Cardiac muscle cell (in vitro differentiated cells and primary cell): ENCODE measurements at regions not wholly inside any gene's neighbourhood (a gene's known extent, or its start where the extent isn't known, plus 50 kb on each side); places are given as distances from the start of the nearest gene placed in this dataset.
"Not testable (repeated sequence)": the region's sequence is repeated elsewhere in the genome, so short reads cannot be mapped to it uniquely, and the experiment has no call there.

Experiments used
- DNase-seq, 2 donors: peaks; one replicate each; pipeline versions ENCODE4 v3.0.0 to v3.0.0-alpha.2; 2010 to 2017; ENCODE audit warnings: low read depth in 1 of 2, low spot score in 1 of 2
- H3K27ac ChIP-seq: fragments of 200-600 bp; sonication (generic); 2 replicates; pipeline ENCODE4 v1.5.1; 2016
- H3K27me3 ChIP-seq: fragments of 200-600 bp; sonication (generic); 2 replicates; pipeline ENCODE4 v1.6.0; 2016; ENCODE audit warnings: control low read depth
- H3K36me3 ChIP-seq: fragments of 200-600 bp; sonication (generic); 2 replicates; pipeline ENCODE4 v1.5.1; 2016; ENCODE audit warnings: control low read depth
- H3K4me1 ChIP-seq: fragments of 200-600 bp; sonication (generic); 2 replicates; pipeline ENCODE4 v1.8.1; 2017; ENCODE audit warnings: low read depth, mild to moderate bottlenecking, mixed run types
- H3K4me3 ChIP-seq: fragments of 200-600 bp; sonication (generic); 2 replicates; pipeline ENCODE4 v1.5.1; 2016; ENCODE audit warnings: mild to moderate bottlenecking
- H3K9me3 ChIP-seq: fragments of 200-600 bp; sonication (generic); 2 replicates; pipeline ENCODE4 v1.5.1; 2017; ENCODE audit warnings: low read depth, mild to moderate bottlenecking, control low read depth
- TF ChIP-seq, protein P1 (sequence below): IDR thresholded peaks from 2 replicates; pipeline ENCODE4 v1.5.1; 2012; ENCODE audit warnings: low read depth, mild to moderate bottlenecking, low read length

DNA sequence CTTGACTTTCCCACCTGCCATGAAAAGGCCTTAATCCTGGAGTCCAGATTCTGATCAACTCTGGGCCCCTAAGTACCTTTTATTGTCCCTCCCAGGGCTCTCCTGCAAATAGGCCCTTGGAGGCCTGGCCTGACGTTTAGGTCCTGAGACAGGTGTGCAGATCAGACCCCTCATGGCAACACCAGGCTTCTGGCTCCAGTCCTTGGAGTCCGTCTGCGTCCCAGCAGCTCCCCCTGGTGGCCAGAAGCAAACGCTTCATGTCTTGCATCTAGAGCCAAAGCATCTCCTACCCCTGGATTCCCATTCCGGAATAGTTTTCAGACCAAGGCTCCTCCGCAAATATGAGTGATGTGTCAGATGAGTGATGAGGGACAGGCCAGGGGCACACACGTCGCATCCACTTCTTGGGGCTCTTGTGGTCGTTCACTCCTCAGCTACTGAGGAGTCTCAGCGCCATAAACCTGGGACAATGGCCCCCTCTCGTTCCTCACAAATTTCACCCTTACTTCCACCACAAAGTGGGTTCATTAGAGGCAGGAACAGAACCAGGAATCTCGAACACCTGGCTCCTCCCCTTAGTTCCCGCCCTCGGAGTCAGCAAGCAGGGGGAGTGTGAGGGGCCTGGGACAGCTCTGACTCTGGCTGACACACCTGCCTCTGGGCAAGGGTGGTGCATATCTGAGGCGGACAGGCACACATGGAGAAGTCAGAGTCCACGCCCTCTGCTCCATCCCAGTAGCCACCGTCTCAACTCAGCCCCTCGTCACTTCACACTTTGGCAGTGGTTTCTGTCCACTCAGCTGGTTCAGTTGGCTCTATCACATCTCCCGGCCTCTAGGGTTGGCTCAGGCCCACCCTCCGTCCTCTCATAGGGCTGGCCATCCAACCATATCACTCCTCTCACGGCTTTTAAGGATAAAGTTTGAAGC lies 77.9 kb upstream of the PWP1 start:
- Histone ChIP-seq H3K4me1 (no peaks in the 10 kb centered on the region), H3K9me3 (no peaks in the 10 kb centered on the region), H3K27ac (no peak overlapping the region), H3K36me3 (no peaks in the 10 kb centered on the region), H3K4me3 (no peak overlapping the region), H3K27me3 (no peaks in the 10 kb centered on the region)
- TF ChIP-seq, protein P1, sequence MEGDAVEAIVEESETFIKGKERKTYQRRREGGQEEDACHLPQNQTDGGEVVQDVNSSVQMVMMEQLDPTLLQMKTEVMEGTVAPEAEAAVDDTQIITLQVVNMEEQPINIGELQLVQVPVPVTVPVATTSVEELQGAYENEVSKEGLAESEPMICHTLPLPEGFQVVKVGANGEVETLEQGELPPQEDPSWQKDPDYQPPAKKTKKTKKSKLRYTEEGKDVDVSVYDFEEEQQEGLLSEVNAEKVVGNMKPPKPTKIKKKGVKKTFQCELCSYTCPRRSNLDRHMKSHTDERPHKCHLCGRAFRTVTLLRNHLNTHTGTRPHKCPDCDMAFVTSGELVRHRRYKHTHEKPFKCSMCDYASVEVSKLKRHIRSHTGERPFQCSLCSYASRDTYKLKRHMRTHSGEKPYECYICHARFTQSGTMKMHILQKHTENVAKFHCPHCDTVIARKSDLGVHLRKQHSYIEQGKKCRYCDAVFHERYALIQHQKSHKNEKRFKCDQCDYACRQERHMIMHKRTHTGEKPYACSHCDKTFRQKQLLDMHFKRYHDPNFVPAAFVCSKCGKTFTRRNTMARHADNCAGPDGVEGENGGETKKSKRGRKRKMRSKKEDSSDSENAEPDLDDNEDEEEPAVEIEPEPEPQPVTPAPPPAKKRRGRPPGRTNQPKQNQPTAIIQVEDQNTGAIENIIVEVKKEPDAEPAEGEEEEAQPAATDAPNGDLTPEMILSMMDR: peak; percentile 98
- peak; percentile 80 to 91 for DNase-seq

DNA sequence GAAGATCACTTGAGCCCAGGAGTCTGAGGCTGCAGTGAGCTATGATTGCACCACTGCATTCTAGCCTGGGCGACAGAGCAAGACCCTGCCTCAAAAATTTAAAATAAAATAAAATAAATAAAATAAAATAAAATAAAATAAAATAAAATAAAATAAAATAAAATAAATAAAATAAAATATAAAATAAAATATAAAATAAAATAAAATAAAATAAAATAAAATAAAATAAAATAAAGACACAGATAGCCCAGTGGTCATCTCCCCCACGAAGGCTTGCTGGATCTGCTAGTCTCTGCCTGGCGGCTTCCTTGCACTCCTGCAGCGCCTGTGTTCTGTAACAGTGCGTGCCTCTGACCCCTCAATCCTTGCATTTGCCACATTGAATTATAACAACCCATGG lies 76.8 kb upstream of the PWP1 start:
- H3K4me3 ChIP-seq, H3K4me1 ChIP-seq, H3K27ac ChIP-seq, H3K9me3 ChIP-seq, DNase-seq, H3K27me3 ChIP-seq, H3K36me3 ChIP-seq: not testable (repeated sequence)

DNA sequence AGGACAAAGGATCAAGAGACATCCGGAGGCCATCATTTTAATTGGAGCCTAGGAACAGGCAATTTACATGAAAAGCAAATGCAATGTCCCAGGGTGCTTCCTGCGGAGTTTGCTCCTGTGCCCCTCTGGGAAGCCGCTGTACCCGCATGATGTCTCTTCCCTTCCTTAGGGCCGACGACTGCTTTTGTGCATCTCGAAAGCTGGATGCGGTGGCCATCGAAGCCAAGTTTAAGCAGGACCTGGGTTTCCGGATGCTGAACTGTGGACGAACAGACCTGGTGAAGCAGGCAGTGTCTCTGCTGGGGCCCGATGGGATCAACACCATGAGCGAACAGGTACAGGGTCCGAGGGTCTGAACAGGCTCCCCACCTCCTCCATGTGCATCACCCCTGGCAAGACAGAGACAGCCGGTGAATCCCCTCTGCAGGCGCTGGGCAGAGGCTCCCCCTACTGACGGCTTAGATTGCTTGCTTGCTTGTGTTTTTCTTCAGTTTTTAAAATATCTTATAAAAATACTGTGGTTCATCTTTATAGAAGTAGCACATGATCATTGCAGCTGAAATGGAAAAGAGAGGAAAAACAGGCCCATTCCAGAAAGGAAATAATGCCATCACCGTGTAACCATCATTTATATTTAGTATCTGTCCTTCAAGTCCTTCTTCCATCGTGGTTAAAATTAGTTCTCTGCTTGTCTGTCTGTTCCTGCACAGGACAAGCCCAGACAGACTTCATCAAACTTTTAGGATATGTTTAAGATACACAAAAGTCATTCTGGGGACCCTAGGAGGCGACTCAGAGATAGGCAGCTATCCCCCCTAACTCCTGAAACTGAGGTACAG lies 75.4 kb upstream of the PWP1 start:
- TF ChIP-seq, protein P1: peak; percentile 90
- Histone ChIP-seq H3K27ac (no peak overlapping the region), H3K9me3 (no peaks in the 10 kb centered on the region), H3K27me3 (no peaks in the 10 kb centered on the region), H3K4me3 (no peak overlapping the region), H3K36me3 (no peaks in the 10 kb centered on the region), H3K4me1 (no peaks in the 10 kb centered on the region)
- DNase-seq: peak; percentile 44 to 54

DNA sequence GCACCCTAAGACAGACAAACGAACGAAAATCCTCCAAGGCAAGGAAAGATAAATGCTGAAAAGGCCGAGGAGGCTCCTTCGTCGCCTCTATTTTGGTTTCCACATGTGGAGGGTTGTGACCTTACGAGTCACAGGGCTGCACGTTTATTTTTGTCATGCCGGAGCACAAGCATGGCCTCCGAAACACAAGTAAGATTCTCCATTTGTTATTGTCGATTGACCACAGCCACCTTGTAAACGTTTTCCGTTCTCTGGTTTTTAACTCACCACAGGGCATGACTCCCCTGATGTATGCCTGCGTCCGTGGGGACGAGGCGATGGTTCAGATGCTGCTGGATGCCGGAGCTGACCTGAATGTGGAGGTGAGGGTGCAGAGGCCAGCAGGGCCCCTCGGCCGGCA lies 73.1 kb upstream of the PWP1 start:
- TF ChIP-seq, protein P1: no peak
- H3K27ac ChIP-seq: no peak overlapping the region
- H3K27me3 ChIP-seq: no peaks in the 10 kb centered on the region
- no peak for DNase-seq
- H3K4me3 ChIP-seq: no peak overlapping the region
- H3K36me3 ChIP-seq: no peaks in the 10 kb centered on the region
- no peaks in the 10 kb centered on the region for H3K4me1 ChIP-seq
- H3K9me3 ChIP-seq: no peaks in the 10 kb centered on the region

DNA sequence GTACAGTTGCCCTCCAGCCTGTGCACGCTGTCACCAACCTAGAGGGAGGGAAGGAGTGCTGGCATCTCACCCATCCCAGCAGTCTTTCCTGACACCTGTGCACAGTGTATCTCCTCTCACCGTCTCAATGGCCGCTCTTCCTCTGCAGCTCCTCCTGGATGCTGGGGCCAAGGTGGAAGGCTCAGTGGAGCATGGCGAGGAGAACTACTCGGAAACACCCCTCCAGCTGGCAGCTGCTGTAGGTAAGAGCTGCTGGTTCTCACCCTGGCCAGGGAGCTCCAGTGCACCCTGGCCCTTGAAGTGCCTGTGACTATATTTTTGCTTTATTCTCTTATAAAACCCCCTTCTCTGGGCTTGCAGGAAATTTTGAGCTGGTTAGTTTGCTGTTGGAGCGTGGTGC lies 68.7 kb upstream of the PWP1 start:
- H3K27me3 ChIP-seq: no peaks in the 10 kb centered on the region
- DNase-seq: no peak
- no peaks in the 10 kb centered on the region for H3K9me3 ChIP-seq
- H3K4me3 ChIP-seq: no peak overlapping the region
- H3K4me1 ChIP-seq: no peaks in the 10 kb centered on the region
- H3K27ac ChIP-seq: no peak overlapping the region
- no peaks in the 10 kb centered on the region for H3K36me3 ChIP-seq
- TF ChIP-seq, protein P1: no peak

DNA sequence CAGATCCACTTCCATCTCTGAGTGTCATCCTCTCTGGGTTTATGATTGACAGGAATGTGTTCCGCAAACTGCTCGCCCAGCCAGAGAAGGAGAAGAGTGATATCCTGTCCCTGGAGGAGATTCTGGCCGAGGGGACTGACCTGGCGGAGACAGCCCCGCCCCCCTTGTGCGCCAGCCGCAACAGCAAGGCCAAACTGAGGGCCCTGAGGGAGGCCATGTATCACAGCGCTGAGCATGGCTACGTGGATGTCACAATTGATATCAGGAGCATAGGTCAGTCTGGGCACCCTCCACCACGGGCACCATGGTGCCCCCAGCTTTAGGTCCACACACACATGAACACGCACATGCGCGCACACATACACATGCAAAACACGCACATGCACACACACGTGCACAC lies 67.5 kb upstream of the PWP1 start:
- DNase-seq: no peak
- no peaks in the 10 kb centered on the region for H3K36me3 ChIP-seq
- no peaks in the 10 kb centered on the region for H3K9me3 ChIP-seq
- no peaks in the 10 kb centered on the region for H3K27me3 ChIP-seq
- no peak overlapping the region for H3K4me3 ChIP-seq
- no peaks in the 10 kb centered on the region for H3K4me1 ChIP-seq
- TF ChIP-seq, protein P1: no peak
- H3K27ac ChIP-seq: no peak overlapping the region
